ENCODE measurements at regions not wholly inside any gene's neighbourhood (a gene's known extent, or its start where the extent isn't known, plus 50 kb on each side); places are given as distances from the start of the nearest gene placed in this dataset.

- FAIRE-seq = no peak
- DNase-seq (ENCODE audit: insufficient read length, low spot score) = no peak
Measured at GRCh38 chr12:115474539-115475353, 790.8 kb upstream of the TBX3 start.

DNA sequence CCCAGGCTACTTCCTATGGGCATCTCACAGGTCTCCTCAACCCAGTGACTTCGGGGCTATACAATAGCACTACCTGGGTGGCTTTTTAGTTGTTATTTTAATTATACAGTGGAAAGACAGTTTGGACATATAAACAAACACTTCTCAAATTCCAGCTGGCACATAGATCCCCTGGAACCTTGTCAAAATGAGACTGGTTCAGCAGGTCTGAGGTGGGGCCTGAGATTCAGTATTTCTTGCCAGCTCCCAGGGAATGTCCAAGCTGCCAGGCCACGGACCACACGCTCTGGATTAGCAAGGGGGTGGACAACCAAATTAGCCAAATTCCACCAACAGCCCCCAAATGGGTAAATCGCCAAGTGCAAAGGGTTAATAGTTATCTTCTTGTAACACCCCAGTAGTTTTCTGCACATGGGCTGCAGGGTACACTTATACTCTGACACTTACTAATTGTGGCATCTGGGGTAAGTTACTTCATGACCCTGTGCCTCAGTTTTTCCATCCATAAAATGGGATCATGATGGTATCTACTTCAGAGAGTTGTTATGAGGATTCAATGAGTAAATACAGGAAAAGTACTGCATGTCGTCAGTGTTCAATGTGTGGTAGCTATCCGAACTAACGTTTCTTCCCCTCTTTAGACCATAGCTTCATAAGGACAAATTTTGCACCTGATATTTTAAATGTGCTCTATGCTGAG lies 789.4 kb upstream of the TBX3 start:
- FAIRE-seq = no peak
- no peak for DNase-seq (ENCODE audit: insufficient read length, low spot score)

GRCh38 chr12:115472852-115473251 lies 788.9 kb upstream of the TBX3 start:
- no peak for FAIRE-seq
- no peak for DNase-seq (ENCODE audit: insufficient read length, low spot score)

DNA sequence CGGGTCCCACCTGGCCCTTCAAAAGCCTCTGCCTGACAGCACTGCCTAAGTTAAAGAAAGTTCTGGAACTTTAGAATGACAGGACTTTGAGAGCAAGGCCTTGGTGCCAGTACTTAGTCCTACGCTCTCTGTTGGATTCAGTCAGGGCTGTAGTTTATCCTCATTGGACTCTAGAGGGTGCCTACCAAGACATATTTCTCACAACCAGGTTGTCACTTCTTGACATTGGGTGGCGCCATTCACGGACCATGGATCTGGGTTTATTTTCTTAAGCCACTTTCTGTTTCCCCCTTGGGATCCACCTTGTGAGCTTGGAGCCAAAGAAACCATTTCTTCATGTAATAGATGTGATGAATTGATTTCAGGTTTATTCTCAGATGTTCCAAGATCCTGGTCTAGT lies 787.0 kb upstream of the TBX3 start:
- DNase-seq (ENCODE audit: insufficient read length, low spot score) (no peak), FAIRE-seq (no peak)

GRCh38 chr12:115470526-115470925 lies 786.6 kb upstream of the TBX3 start:
- FAIRE-seq = no peak
- DNase-seq (ENCODE audit: insufficient read length, low spot score) = no peak

DNA sequence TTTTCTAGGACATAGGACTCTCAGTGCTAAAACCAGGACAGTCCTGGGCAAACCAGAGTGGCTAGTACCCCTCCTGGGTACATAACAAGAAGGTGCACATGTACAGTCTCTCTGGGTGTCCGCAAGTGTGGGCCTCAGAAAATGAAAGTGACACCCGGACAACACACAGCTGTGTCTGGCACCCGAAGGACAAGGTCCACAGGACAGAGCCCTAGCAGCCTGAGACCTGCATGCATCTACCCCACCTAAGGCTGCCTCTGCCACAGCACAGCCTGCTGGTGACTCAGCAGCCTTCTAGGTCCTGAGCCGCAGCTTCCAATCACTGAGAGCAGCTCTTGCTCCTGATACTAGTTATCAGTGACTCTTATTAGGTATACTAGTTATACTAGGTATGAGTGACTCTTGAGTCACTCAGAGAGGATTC lies 784.1 kb upstream of the TBX3 start:
- FAIRE-seq (no peak), DNase-seq (ENCODE audit: insufficient read length, low spot score) (no peak)

DNA sequence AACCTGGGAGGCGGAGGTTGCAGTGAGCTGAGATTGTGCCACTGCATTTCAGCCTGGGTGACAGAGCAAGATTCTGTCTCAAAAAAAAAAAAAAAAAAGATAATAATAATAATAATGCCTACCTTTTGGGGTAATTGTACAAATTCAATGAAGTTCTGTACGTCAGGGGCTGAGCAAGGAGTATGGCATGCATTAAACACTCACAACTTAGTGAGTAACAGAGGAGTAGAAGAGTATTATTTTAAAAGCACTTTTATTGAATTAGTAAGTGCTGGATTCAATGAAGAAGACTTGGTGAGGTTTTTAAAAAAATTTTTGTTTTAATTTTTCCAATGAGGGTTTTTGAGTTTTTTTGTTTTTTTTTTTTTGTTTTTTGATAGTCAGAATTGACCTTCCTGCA lies 783.6 kb upstream of the TBX3 start:
- FAIRE-seq = no peak
- no peak for DNase-seq (ENCODE audit: insufficient read length, low spot score)

- DNase-seq (ENCODE audit: insufficient read length, low spot score) = no peak
Measured at GRCh38 chr12:115466076-115466475, 782.1 kb upstream of the TBX3 start.

GRCh38 chr12:115464661-115465060 lies 780.7 kb upstream of the TBX3 start:
- FAIRE-seq (no peak), DNase-seq (ENCODE audit: insufficient read length, low spot score) (no peak)

More at GRCh38 chr12:115466076-115466475, 782.1 kb upstream of the TBX3 start:
- no peak for FAIRE-seq

DNA sequence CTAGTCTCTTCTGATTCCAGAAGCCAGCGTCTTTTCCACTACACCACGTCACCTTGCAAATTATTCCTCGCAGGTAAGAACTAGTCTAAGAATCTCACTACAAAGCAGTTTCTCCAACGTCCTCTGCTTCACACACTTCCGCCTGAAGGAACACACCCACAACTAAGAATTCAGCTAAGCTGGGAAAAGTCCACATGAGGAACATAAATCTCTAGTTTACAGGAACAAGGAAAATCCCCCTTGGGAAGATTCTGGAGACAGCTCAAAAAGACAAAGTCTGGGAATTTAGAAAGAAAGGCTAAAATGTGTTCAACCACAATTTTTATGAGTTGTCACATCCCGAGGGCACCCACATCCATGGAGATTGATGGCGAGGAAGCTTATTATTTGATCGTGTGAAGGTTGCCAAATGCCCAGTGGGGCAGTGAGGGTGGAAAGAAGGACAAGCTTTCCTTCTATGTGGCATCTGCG lies 780.2 kb upstream of the TBX3 start:
- no peak for FAIRE-seq
- DNase-seq (ENCODE audit: insufficient read length, low spot score) = no peak

- FAIRE-seq = no peak
- DNase-seq (ENCODE audit: insufficient read length, low spot score) = no peak
Measured at GRCh38 chr12:115461401-115461800, 777.4 kb upstream of the TBX3 start.

DNA sequence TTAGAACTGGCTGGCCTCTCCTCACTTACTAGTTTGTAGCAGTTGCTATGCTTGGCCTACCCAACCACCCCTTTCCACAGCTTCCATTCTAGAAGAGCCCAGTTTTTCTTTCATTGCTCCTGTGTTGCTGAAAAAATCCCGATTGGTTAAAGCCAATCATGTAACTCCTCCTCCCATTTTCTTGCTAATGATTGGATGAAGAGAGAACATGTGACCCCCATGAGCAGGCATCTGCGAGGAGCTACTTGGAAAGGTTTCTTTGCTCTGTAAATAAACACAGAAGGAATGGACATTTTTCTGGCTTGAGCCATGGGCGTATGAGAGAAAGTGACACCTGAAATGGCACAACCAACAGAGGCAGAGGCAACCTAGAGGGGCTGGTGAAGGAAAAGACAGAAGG lies 773.8 kb upstream of the TBX3 start:
- FAIRE-seq (no peak), DNase-seq (ENCODE audit: insufficient read length, low spot score) (no peak)

- DNase-seq (ENCODE audit: insufficient read length, low spot score) (no peak), FAIRE-seq (no peak)
Measured at GRCh38 chr12:115456946-115457689, 773.1 kb upstream of the TBX3 start.

GRCh38 chr12:115455268-115455681 lies 771.3 kb upstream of the TBX3 start:
- no peak for DNase-seq (ENCODE audit: insufficient read length, low spot score)
- FAIRE-seq = no peak

DNA sequence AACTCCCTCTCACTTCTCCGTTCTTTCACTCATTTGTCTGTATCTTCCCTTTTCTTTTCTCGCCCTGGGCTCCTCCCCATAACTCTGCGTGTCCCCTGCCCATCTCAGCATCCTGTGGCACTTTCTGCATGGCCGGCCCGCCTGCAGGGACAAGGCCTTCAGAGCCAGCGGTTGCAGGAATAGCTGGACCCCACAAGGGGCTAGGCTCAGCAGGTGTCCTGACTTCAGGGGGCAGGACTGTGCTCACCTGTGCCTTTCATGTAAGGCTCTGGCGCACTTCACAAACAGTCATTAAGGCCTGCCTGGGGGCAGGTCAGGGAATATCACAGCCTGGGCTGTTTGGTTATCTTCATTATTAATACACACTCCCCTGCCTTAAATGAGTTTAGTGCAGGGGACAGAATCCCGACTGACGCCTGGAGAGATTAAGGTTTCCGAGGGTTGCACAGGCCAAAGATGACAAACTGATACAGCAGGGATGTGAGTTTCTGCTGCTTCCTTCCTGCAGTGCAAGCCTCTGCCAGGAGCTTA lies 768.8 kb upstream of the TBX3 start:
- FAIRE-seq (no peak), DNase-seq (ENCODE audit: insufficient read length, low spot score) (no peak)

DNA sequence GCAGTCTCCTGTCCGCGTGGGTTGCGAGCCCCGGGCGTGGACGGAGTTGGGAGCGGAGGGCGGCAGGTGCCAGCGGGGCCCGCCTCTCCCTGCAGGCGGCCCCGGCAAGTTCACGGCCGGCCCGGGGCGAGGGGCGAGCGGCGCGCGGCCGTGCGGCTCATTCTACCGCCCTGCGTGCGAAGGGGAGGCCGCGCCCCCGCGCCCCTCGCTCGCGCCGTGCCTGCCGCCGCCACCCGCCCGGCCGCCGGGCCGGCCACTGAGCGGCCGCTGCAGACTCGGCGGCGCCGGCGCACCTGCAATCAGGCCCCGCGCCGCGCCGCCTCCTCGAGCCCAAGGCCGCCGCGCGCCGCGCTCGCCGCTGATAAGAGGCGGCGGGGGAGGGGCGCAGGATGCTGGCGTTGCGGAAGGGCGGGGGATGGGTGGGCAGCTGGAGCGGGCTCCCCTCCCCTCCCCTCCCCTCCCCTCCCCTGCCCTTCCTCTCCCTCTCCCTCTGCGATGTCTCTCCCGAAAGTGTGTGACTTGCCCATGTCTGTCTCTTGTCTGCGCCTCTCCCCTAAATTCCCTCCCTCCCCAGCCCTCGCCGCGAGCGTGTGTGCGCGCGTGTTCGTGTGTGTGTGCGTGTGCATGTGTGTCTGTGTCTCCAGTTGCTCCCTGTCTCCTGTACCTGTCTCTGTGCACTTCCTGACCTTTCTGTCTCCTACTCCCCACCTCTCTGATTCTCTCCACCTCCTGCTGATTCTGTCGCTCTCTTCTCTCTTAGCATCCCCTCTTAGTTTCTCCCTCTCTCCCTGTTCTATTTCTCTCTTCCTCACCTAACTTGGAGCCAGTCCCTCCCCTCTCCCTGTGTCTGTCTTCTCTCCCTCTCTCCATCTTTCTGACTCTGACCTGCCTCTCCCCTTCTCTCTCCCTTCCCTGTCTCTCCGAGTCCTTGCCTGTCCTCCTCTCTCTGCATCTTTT lies 768.1 kb upstream of the TBX3 start:
- DNase-seq (ENCODE audit: insufficient read length, low spot score) = peak; percentile 20
- no peak for FAIRE-seq

- FAIRE-seq (no peak), DNase-seq (ENCODE audit: insufficient read length, low spot score) (no peak)
Measured at GRCh38 chr12:115451151-115451779, 767.3 kb upstream of the TBX3 start.

- no peak for DNase-seq (ENCODE audit: insufficient read length, low spot score)
- no peak for FAIRE-seq
Measured at GRCh38 chr12:115450710-115451109, 766.7 kb upstream of the TBX3 start.

DNA sequence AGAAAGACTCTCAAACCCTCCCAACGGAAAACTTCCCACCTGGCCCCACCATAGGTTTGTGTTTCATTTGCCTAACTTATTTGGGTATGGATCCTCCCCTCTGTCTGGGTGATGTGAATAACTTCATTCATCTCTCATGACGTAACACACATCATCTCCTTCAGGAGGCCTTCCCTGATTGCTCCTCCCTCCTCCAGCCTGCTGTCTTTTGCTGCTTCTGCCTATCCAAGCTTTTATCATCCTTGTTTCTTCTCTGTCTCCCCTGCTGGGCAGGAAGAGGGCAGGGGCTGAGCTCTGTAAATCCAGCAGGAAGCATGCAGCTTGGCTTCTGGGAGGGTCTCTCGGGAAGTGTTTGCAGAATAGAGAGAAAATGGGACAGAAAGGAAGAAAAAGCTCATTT lies 766.0 kb upstream of the TBX3 start:
- FAIRE-seq (no peak), DNase-seq (ENCODE audit: insufficient read length, low spot score) (no peak)

GRCh38 chr12:115449526-115449925 lies 765.6 kb upstream of the TBX3 start:
- DNase-seq (ENCODE audit: insufficient read length, low spot score) (no peak), FAIRE-seq (no peak)
